Right lobe of liver (tissue), 4 donors: ENCODE measurements at regions not wholly inside any gene's neighbourhood (a gene's known extent, or its start where the extent isn't known, plus 50 kb on each side); places are given as distances from the start of the nearest gene placed in this dataset.

Source experiments
- CTCF ChIP-seq, 4 donors: fragments of 200-600 bp in 3 of 4; fragments of 450-650 bp in 1 of 4; IDR thresholded peaks; one replicate each; pipeline versions ENCODE4 v1.5.1 to v1.8.0; 2016 to 2022; ENCODE audit warnings: antibody characterized with exemption in 4 of 4, mild to moderate bottlenecking in 2 of 4
- POLR2A ChIP-seq: fragments of 450-650 bp; IDR thresholded peaks from one replicate; pipeline ENCODE4 v1.6.1; 2017; ENCODE audit warnings: antibody characterized with exemption, mild to moderate bottlenecking
- donor health status: DM: no; HTN: no; CAD: no.
- donor health status: DM: no; HTN: no; CAD: no.
- donor health status: DM: no; HTN: yes; CAD: no.

GRCh38 chrX:39995457-39995856 is 102.3 kb downstream of the BCOR start:
- TF ChIP-seq CTCF (IDR thresholded peaks at IDR 0.05) (no peak), POLR2A (no peak)
